GM12874 (cell line): ENCODE measurements at regions not wholly inside any gene's neighbourhood (a gene's known extent, or its start where the extent isn't known, plus 50 kb on each side); places are given as distances from the start of the nearest gene placed in this dataset.

Experiments
- CTCF ChIP-seq: IDR thresholded peaks from 2 replicates; pipeline ENCODE4 v1.5.1; 2011; ENCODE audit warnings: low read depth, mild to moderate bottlenecking, control low read depth, low read length, moderate library complexity; ENCODE audit not compliant: insufficient read depth

DNA sequence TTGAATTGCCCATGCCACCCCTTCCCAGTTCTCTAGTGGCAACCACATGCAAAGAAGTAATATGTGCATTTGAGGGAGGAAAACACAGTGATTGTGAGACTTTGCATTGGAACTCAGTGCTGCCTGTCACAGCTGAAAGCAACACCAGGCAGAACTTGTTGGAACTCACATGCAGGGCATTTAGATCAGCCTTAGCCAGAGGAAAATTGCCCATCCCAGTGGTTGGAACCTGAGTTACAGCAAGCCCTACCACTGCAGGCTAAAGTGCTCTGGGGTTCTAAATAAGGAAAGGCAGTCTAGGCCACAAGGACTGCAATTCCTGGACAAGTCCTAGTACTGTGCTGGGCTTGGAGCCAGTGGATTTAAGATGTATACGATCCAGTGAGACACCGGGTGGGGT is 245.3 kb upstream of the UFL1 start:
- no peak for TF ChIP-seq CTCF

- no peak for TF ChIP-seq CTCF
Observed at GRCh38 chr6:96276856-96277255, 244.8 kb upstream of the UFL1 start.

GRCh38 chr6:96279084-96279483 is 242.5 kb upstream of the UFL1 start:
- TF ChIP-seq CTCF: no peak

DNA sequence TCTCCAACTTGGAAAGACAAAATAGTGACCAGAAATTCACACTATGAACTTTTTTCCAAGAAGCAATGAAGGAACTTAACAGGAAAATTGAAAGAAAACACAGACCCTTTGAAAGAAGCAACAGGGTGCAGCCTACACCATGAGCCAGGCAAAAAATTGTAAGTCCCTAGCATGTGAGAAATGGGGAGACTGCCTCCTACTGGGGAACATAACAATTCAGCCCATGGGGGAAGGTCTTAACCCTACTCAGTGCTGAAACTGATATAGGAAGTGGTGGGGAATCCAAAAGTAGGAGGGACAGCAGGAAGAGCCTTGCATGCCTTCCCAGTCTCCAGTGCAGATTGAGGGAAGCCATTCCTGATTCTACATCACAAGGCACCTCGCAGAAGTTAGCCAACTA is 235.1 kb upstream of the UFL1 start:
- no peak for TF ChIP-seq CTCF

DNA sequence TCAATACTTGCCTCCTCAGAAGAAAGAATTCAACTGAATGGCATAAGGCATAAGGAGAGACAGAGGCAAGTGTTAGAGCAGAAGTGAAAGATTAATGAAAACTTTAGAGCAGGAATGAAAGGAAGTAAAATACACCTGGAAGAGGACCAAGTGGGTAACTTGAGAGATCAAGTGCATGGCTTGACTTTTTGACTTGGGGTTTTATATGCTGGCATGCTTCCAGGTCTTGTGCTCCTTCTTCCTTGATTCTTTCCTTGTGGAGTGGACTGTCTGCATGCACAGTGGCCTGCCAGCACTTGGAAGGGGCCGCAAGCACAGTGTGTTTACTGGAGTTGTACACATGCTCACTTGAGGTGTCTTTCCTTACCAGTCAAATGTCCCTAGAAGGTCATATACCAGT is 222.1 kb upstream of the UFL1 start:
- no peak for TF ChIP-seq CTCF

DNA sequence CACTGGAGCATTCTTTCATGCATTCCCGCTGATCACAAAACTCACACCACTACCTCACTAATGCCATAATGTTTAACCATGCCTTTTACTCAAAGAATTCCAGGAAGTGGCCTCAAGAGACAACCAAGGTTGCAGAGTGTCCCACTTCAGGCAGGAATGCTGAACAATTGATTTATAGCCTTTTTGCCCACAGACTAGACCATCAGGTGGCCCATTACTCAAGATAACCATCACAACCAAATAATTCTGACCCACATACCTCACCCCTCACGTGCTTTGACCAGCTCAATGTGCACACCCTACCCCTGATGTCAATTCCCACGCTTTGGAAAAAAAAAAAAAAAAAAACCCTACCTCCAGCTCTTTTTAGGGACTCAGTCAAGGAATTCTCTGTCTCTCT is 220.6 kb upstream of the UFL1 start:
- no peak for TF ChIP-seq CTCF

DNA sequence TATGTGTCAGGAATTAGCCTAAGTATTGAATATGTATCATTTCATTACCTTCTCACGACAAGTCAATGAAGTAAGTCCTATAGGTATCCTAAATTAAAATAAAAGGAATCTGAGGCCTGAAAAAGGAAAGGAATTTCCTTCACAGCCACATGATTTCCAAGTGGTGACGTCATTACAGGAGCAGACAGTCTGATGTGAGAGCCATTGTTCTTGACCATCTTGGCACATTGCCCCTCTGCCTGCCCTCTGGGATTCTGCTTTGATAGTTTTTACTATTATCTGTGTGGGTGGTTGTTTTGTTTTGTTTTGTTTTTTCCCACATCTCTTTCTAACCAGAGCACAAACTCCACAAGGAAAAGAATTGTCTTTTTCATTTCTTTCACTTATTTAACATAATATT is 219.8 kb upstream of the UFL1 start:
- TF ChIP-seq CTCF: no peak

DNA sequence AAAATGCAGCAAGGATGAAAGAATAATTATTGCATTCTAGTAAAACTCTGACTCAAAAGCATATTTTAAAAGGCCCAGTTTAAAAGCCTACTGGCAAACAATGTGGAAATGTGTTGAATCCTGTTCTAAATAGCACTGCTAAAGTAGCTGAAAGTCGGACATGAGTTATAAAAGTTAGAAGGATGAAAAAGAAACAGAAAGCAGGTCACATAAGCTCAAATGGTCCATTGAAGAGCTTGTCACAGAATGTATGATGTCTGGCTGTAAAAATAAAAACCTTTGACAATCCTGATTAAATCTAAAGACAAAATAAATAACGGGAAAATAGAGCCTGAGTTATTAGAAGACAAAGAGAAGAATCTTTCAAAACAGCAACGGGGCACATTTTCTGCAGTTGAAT is 218.6 kb upstream of the UFL1 start:
- no peak for TF ChIP-seq CTCF
